ENCODE measurements at regions not wholly inside any gene's neighbourhood (a gene's known extent, or its start where the extent isn't known, plus 50 kb on each side); places are given as distances from the start of the nearest gene placed in this dataset.

DNA sequence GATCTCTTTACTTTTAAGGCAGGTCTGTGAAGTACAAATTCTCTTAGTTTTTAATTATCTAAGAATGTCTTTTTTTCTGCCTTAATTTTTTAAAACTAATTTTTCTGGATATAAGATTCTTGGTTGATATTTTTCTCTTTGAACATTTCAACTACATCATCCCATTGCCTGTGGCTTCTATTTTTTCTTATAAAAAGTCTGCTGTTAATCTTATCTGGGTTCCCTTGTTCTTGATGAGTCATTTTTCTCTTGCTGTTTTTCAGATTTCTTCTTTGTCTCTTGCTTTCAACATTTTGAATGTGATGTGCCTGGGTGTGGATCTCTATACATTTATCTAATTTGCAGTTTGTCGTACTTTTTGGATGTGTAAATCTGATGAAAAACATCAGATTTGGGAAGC lies 525.2 kb upstream of the PBX1 start:
- TF ChIP-seq POLR2AphosphoS5 (IDR thresholded peaks at IDR 0.05; ENCODE audit: borderline replicate concordance, low read depth, low read length) (no peak), EZH2 (IDR thresholded peaks at IDR 0.05) (no peak)
